ENCODE measurements at regions not wholly inside any gene's neighbourhood (a gene's known extent, or its start where the extent isn't known, plus 50 kb on each side); places are given as distances from the start of the nearest gene placed in this dataset.

DNA sequence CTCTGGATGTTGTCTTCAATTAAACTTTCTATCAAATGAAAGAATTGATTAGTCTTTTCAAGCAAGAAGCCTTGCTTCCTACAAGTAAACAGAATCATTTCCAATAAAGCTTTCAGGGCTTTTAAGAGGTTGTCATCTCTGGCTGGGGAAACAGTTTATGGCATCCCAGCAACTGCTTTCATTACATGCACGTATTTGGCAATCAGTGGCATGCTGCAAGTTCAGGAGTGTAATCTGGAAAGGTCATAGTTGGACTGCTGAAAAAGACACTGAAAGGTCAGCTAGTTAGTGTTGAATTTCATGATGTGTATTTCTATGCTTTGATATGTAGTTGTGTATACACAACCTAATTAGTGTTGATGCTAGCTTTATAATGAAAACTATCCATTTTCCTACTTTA lies 332.9 kb downstream of the DSC3 start:
- H3K4me2 ChIP-seq: no peak overlapping the region
- H4K20me1 ChIP-seq (ENCODE audit: insufficient read depth, poor library complexity, severe bottlenecking): no peaks in the 10 kb centered on the region
- no peaks in the 10 kb centered on the region for H3K9me2 ChIP-seq (replicated peaks; ENCODE audit: insufficient read depth)
- no peaks in the 10 kb centered on the region for H3K36me3 ChIP-seq (replicated peaks; ENCODE audit: insufficient read depth, low read depth)
- H3K27ac ChIP-seq: no peak overlapping the region
- H3K27me3 ChIP-seq: no peaks in the 10 kb centered on the region
- H3K4me3 ChIP-seq: no peak overlapping the region
- WGBS (ENCODE audit: low lambda C conversion rate, missing lambda C conversion rate): 44% methylated on average over 1 of the region's 1 CpG
- no peaks in the 10 kb centered on the region for H3K79me2 ChIP-seq
- no peak for DNase-seq (ENCODE audit: low spot score)
- no peak overlapping the region for H2AFZ ChIP-seq
- H3K9me3 ChIP-seq (ENCODE audit: low read depth): no peaks in the 10 kb centered on the region
- TF ChIP-seq EZH2 (IDR thresholded peaks at IDR 0.05; ENCODE audit: borderline replicate concordance): no peak
- TF ChIP-seq, protein P1, sequence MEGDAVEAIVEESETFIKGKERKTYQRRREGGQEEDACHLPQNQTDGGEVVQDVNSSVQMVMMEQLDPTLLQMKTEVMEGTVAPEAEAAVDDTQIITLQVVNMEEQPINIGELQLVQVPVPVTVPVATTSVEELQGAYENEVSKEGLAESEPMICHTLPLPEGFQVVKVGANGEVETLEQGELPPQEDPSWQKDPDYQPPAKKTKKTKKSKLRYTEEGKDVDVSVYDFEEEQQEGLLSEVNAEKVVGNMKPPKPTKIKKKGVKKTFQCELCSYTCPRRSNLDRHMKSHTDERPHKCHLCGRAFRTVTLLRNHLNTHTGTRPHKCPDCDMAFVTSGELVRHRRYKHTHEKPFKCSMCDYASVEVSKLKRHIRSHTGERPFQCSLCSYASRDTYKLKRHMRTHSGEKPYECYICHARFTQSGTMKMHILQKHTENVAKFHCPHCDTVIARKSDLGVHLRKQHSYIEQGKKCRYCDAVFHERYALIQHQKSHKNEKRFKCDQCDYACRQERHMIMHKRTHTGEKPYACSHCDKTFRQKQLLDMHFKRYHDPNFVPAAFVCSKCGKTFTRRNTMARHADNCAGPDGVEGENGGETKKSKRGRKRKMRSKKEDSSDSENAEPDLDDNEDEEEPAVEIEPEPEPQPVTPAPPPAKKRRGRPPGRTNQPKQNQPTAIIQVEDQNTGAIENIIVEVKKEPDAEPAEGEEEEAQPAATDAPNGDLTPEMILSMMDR (IDR thresholded peaks at IDR 0.05; ENCODE audit: poor library complexity): no peak
- no peak for TF ChIP-seq EZH2phosphoT487 (IDR thresholded peaks at IDR 0.05; ENCODE audit: low read depth, severe bottlenecking, unreplicated experiment)
- H3K4me1 ChIP-seq (ENCODE audit: insufficient read depth): no peaks in the 10 kb centered on the region

DNA sequence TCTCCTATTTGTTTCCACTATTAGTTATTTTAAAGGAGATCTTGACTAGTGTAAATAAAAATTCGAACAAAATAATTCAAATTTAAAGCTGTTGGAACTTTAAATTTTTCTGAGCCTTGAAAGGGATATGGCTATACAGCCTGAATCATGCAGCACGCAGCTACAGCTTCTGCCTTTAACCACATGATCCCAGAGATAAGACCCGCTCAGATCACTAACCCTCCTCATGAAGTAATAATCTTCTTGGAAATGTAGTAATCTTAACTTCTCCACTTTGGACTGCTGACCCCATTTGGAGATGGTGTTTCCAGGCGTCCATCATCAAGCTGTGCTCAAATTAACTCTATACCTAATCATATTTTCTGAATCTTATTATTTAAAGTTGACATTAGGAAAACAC lies 336.6 kb downstream of the DSC3 start:
- TF ChIP-seq EZH2 (IDR thresholded peaks at IDR 0.05; ENCODE audit: borderline replicate concordance): no peak
- TF ChIP-seq EZH2phosphoT487 (IDR thresholded peaks at IDR 0.05; ENCODE audit: low read depth, severe bottlenecking, unreplicated experiment): no peak
- TF ChIP-seq, protein P1 (IDR thresholded peaks at IDR 0.05; ENCODE audit: poor library complexity): no peak
- Histone ChIP-seq H3K9me3 (ENCODE audit: low read depth) (no peaks in the 10 kb centered on the region), H3K27me3 (no peaks in the 10 kb centered on the region), H4K20me1 (ENCODE audit: insufficient read depth, poor library complexity, severe bottlenecking) (no peaks in the 10 kb centered on the region), H3K4me2 (no peak overlapping the region), H3K9me2 (replicated peaks; ENCODE audit: insufficient read depth) (no peaks in the 10 kb centered on the region), H3K4me1 (ENCODE audit: insufficient read depth) (no peaks in the 10 kb centered on the region), H3K27ac (no peak overlapping the region), H3K4me3 (no peak overlapping the region), H3K79me2 (no peaks in the 10 kb centered on the region), H3K36me3 (replicated peaks; ENCODE audit: insufficient read depth, low read depth) (no peaks in the 10 kb centered on the region), H2AFZ (no peak overlapping the region)
- WGBS (ENCODE audit: low lambda C conversion rate, missing lambda C conversion rate): 44% methylated on average over 4 of the region's 4 CpGs
- no peak for DNase-seq (ENCODE audit: low spot score)

DNA sequence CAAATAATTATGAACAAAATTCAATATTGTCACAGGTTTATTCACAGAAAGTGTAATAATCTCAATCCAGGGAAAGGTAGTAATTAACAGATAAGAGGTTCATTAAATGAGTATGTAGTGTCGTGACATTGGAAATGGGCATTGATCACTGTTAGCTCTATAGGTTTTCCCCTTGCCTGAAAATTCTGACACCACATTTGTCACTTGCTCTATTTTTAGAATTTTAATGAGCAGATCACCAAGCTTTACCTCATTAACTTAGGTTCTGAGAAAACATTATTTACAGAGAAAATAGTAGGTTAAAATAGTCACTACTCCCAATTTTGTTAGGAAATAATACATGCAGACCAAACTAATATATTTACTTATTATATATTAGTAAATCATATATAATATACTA lies 344.0 kb downstream of the DSC3 start:
- H3K36me3 ChIP-seq (replicated peaks; ENCODE audit: insufficient read depth, low read depth): no peaks in the 10 kb centered on the region
- DNase-seq (ENCODE audit: low spot score): no peak
- no peaks in the 10 kb centered on the region for H3K9me3 ChIP-seq (ENCODE audit: low read depth)
- H3K4me2 ChIP-seq: no peak overlapping the region
- 97% methylated on average over 1 of the region's 1 CpG for WGBS (ENCODE audit: low lambda C conversion rate, missing lambda C conversion rate)
- no peaks in the 10 kb centered on the region for H3K9me2 ChIP-seq (replicated peaks; ENCODE audit: insufficient read depth)
- H3K27me3 ChIP-seq: no peaks in the 10 kb centered on the region
- no peak for TF ChIP-seq EZH2phosphoT487 (IDR thresholded peaks at IDR 0.05; ENCODE audit: low read depth, severe bottlenecking, unreplicated experiment)
- TF ChIP-seq, protein P1 (IDR thresholded peaks at IDR 0.05; ENCODE audit: poor library complexity): no peak
- TF ChIP-seq EZH2 (IDR thresholded peaks at IDR 0.05; ENCODE audit: borderline replicate concordance): no peak
- H3K27ac ChIP-seq: no peak overlapping the region
- H3K4me1 ChIP-seq (ENCODE audit: insufficient read depth): no peaks in the 10 kb centered on the region
- H3K4me3 ChIP-seq: no peak overlapping the region
- H3K79me2 ChIP-seq: no peaks in the 10 kb centered on the region
- no peaks in the 10 kb centered on the region for H4K20me1 ChIP-seq (ENCODE audit: insufficient read depth, poor library complexity, severe bottlenecking)
- no peak overlapping the region for H2AFZ ChIP-seq

DNA sequence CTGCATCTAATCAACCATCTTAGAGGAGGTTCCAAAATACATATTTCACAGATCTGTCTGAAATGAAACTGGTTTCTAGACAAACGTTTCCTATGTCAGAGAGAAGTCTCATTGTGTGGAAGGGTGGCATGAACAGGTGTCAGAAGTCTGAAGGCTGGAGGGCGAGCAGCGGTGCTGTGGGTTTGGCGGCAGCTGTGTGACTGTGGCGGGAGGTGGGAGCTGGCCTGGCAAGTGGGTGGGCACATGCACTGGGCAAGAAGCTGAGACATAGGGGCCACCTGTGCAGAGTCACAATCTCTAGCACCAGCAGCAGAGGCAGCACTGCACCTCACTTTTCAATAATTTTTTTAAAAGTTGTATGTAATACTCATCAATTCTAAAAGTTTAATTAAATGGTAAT lies 346.3 kb downstream of the DSC3 start:
- Histone ChIP-seq H3K9me3 (ENCODE audit: low read depth) (no peaks in the 10 kb centered on the region), H3K9me2 (replicated peaks; ENCODE audit: insufficient read depth) (no peaks in the 10 kb centered on the region), H3K27ac (no peak overlapping the region), H3K79me2 (no peaks in the 10 kb centered on the region), H4K20me1 (ENCODE audit: insufficient read depth, poor library complexity, severe bottlenecking) (no peaks in the 10 kb centered on the region), H2AFZ (no peak overlapping the region), H3K4me3 (no peak overlapping the region), H3K27me3 (no peaks in the 10 kb centered on the region), H3K4me1 (ENCODE audit: insufficient read depth) (no peaks in the 10 kb centered on the region), H3K4me2 (no peak overlapping the region), H3K36me3 (replicated peaks; ENCODE audit: insufficient read depth, low read depth) (no peaks in the 10 kb centered on the region)
- DNase-seq (ENCODE audit: low spot score): no peak
- no peak for TF ChIP-seq EZH2phosphoT487 (IDR thresholded peaks at IDR 0.05; ENCODE audit: low read depth, severe bottlenecking, unreplicated experiment)
- TF ChIP-seq EZH2 (IDR thresholded peaks at IDR 0.05; ENCODE audit: borderline replicate concordance): no peak
- TF ChIP-seq, protein P1 (IDR thresholded peaks at IDR 0.05; ENCODE audit: poor library complexity): no peak
- WGBS (ENCODE audit: low lambda C conversion rate, missing lambda C conversion rate): 95% methylated on average over 5 of the region's 5 CpGs

Measured in hepatocyte (in vitro differentiated cells).